MCF 10A (cell line): ENCODE measurements at regions not wholly inside any gene's neighbourhood (a gene's known extent, or its start where the extent isn't known, plus 50 kb on each side); places are given as distances from the start of the nearest gene placed in this dataset.

Experiments used
- BruUV-seq: library from RNA; stranded (reverse); fragments of 400-500 nt; replicated peaks from 2 replicates; lab custom pipeline; 2021; lab: Mats Ljungman, UMichigan
- CTCF ChIA-PET: fragments of 300-600 bp; sonication (Branson Sonifier 250); formaldehyde crosslinking; extraction: SDS; loops from one replicate; lab custom pipeline; 2021; ENCODE audit warnings: antibody characterized with exemption, inconsistent platforms; lab: Yijun Ruan, JAX
- POLR2A ChIA-PET: fragments of 300-600, 350-650 bp; sonication (Branson Sonifier 250); formaldehyde crosslinking; extraction: SDS; loops from one replicate; lab custom pipeline; 2020; ENCODE audit warnings: antibody characterized with exemption, inconsistent platforms; lab: Yijun Ruan, JAX
- DNase-seq: peaks from one replicate; pipeline ENCODE4 v3.0.0-alpha.2; 2018; ENCODE audit not compliant: unreplicated experiment
- H3K27ac Mint-ChIP-seq: one replicate; pipeline ENCODE4 v1.8.0; 2022; ENCODE audit warnings: mild to moderate bottlenecking, low read depth, mixed read lengths; ENCODE audit not compliant: unreplicated experiment
- H3K27me3 Mint-ChIP-seq: one replicate; pipeline ENCODE4 v1.8.0; 2022; ENCODE audit warnings: mixed read lengths; ENCODE audit not compliant: insufficient read depth, unreplicated experiment
- H3K36me3 Mint-ChIP-seq: one replicate; pipeline ENCODE4 v1.8.0; 2022; ENCODE audit warnings: mild to moderate bottlenecking, moderate library complexity, mixed read lengths; ENCODE audit not compliant: insufficient read depth, unreplicated experiment
- H3K4me1 Mint-ChIP-seq: one replicate; pipeline ENCODE4 v1.8.0; 2022; ENCODE audit warnings: mixed read lengths; ENCODE audit not compliant: insufficient read depth, unreplicated experiment
- H3K4me3 Mint-ChIP-seq: one replicate; pipeline ENCODE4 v1.8.0; 2022; ENCODE audit warnings: mild to moderate bottlenecking, moderate library complexity, mixed read lengths; ENCODE audit not compliant: unreplicated experiment
- H3K9me3 Mint-ChIP-seq: one replicate; pipeline ENCODE4 v1.8.0; 2022; ENCODE audit warnings: mixed read lengths; ENCODE audit not compliant: unreplicated experiment
- CTCF ChIP-seq: fragments of 200-600 bp; IDR thresholded peaks from one replicate; pipeline ENCODE4 v1.8.0; 2022; ENCODE audit warnings: antibody characterized with exemption, mild to moderate bottlenecking; ENCODE audit not compliant: unreplicated experiment
- intact Hi-C: fragments of 100-400 bp; cut with micrococcal nuclease; formaldehyde crosslinking; loops from 2 replicates; pipeline ENCODE4 v1.14.1; 2022

- intact Hi-C loops, result no loop called here
- POLR2A ChIA-PET, result no interaction called here
- DNase-seq, result no peak
- CTCF ChIA-PET, result interaction anchor here (1.0 kb wide), 1 partner anchor 130 kb away, joined by 3 read pairs; no protein-coding TSS in a partner anchor
- Mint-ChIP-seq H3K27ac (no peak overlapping the region), H3K4me3 (no peak overlapping the region), H3K4me1 (no peaks in the 10 kb centered on the region), H3K27me3 (peaks cover 11% of the 10 kb centered on the region), H3K36me3 (no peaks in the 10 kb centered on the region), H3K9me3 (no peaks in the 10 kb centered on the region)
- BruUV-seq, result no TSS peak
- TF ChIP-seq CTCF, result no peak
These were observed 121.7 kb upstream of the ERCC4 start for GRCh38 chr16:13798211-13798610.

GRCh38 chr16:13803974-13804373 is 116.0 kb upstream of the ERCC4 start:
- CTCF ChIA-PET, result no interaction called here

GRCh38 chr16:13805951-13806350 is 114.0 kb upstream of the ERCC4 start:
- intact Hi-C loops, result no loop called here
- CTCF ChIA-PET, result no interaction called here

More at GRCh38 chr16:13803974-13804373, 116.0 kb upstream of the ERCC4 start:
- H3K9me3 Mint-ChIP-seq, result no peaks in the 10 kb centered on the region
- H3K4me1 Mint-ChIP-seq, result no peaks in the 10 kb centered on the region
- no TSS peak for BruUV-seq
- POLR2A ChIA-PET, result no interaction called here
- intact Hi-C loops, result no loop called here
- H3K27me3 Mint-ChIP-seq, result peaks cover 54% of the 10 kb centered on the region
- H3K36me3 Mint-ChIP-seq, result no peaks in the 10 kb centered on the region
- no peak for TF ChIP-seq CTCF
- no peak overlapping the region for H3K4me3 Mint-ChIP-seq
- DNase-seq, result no peak
- no peak overlapping the region for H3K27ac Mint-ChIP-seq

GRCh38 chr16:13806671-13807070 is 113.3 kb upstream of the ERCC4 start:
- peaks cover 57% of the 10 kb centered on the region for H3K27me3 Mint-ChIP-seq
- no peak overlapping the region for H3K4me3 Mint-ChIP-seq
- no peak for DNase-seq
- intact Hi-C loops, result no loop called here
- no peak overlapping the region for H3K27ac Mint-ChIP-seq
- BruUV-seq, result no TSS peak
- H3K4me1 Mint-ChIP-seq, result no peaks in the 10 kb centered on the region
- no peaks in the 10 kb centered on the region for H3K36me3 Mint-ChIP-seq
- ChIA-PET CTCF (no interaction called here), POLR2A (no interaction called here)
- no peaks in the 10 kb centered on the region for H3K9me3 Mint-ChIP-seq
- no peak for TF ChIP-seq CTCF

More at GRCh38 chr16:13805951-13806350, 114.0 kb upstream of the ERCC4 start:
- no TSS peak for BruUV-seq
- Mint-ChIP-seq H3K27me3 (peaks cover 57% of the 10 kb centered on the region), H3K27ac (no peak overlapping the region), H3K4me1 (no peaks in the 10 kb centered on the region), H3K36me3 (no peaks in the 10 kb centered on the region), H3K4me3 (no peak overlapping the region), H3K9me3 (no peaks in the 10 kb centered on the region)
- TF ChIP-seq CTCF, result no peak
- no peak for DNase-seq
- POLR2A ChIA-PET, result no interaction called here
